NCI-H128 (cell line): ENCODE measurements at regions not wholly inside any gene's neighbourhood (a gene's known extent, or its start where the extent isn't known, plus 50 kb on each side); places are given as distances from the start of the nearest gene placed in this dataset.
A peak's percentile ranks its signal among the peaks of the same experiment; 100 is the strongest.

Experiments used
- DNase-seq: peaks from one replicate; lab custom pipeline; 2025; ENCODE audit not compliant: unreplicated experiment; lab: John Stamatoyannopoulos, UW

GRCh38 chr1:81498471-81499462 lies 302.0 kb upstream of the ADGRL2 start:
- DNase-seq: peak; percentile 35

DNA sequence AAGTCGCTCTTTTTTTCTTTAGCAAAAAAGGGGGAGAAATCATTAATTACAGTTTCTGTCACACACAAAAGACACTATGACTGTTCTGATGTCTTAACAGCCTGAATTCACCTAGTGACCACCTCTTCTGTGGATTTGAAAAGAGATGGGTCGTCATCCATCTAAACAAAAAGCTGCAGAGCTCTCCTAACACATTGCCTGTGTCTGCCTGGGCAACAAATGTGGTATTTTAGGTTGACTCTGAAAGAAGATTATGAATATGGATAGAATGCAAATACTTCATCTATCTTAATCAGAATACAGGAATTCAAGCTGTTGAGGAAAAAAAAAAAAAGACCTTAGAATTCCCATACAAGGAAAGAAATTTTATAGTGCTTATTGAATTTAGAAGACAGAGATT lies 304.4 kb upstream of the ADGRL2 start:
- DNase-seq: no peak

GRCh38 chr1:81493102-81493869 lies 307.4 kb upstream of the ADGRL2 start:
- no peak for DNase-seq

DNA sequence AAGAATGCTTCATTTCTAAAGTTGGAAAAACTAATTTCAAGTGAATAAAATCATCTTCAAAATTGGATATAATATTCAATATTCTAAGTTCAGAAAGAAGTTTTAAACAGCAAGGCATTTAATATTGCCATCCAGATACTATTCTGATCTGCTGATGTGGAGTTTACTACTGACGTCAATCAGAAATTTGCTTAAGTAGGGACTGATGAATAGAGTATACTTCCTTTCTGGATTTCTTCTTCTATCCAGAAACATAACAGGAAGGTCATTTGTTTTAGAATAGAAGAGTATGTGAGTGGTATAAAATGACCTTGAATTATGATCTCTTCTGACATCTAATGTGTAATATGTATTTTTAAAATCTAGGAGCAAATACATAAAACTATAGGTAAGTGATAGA lies 308.1 kb upstream of the ADGRL2 start:
- DNase-seq: no peak

- DNase-seq: no peak
Observed at GRCh38 chr1:81490614-81491013, 310.1 kb upstream of the ADGRL2 start.

DNA sequence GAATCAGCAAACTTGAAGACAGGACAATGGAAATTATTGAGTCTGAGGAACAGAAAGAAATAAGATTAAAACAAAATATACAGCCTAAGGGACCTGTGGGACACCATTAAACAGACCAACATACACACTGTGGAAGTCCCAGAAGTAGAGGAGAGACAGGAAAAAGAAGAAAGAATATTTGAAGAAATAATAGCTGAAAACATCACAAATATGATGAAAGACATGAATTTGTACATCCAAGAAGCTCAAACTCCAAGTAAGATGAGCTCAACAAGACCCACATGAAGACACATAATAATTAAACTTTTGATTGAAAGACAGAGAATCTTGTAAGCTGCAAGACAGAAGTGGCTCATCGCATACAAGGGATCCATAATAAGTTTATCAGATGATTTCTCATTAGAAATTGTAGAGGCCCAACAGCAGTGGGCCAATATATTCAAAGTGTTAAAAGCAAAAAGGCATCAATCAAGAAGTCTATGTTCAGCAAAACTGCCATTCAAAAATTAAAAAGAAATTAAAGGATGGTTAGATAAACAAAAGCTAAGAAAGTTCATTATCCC lies 311.3 kb upstream of the ADGRL2 start:
- DNase-seq: no peak

DNA sequence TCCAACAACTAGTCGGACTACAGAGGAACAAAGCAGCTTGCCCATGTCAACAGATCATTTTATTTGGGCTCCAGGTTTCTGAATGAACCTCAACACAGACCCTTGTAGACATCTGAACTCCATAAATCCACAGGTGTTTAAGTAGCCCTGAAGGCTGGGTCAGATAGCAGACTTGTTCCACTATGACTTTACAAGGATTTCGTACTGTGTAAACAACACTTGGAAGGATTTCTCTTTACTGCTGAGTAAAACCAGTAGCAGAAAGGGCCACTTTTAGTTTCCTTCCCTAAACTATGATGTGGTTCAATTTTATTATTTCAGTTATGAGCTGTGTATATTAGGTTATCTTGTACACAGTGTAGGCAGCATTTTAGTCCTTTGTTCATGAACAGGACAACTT lies 316.4 kb upstream of the ADGRL2 start:
- DNase-seq: no peak

GRCh38 chr1:81478219-81478618 lies 322.5 kb upstream of the ADGRL2 start:
- DNase-seq: no peak

GRCh38 chr1:81477710-81478109 lies 323.0 kb upstream of the ADGRL2 start:
- no peak for DNase-seq

GRCh38 chr1:81472387-81472786 lies 328.3 kb upstream of the ADGRL2 start:
- no peak for DNase-seq

GRCh38 chr1:81471255-81471654 lies 329.5 kb upstream of the ADGRL2 start:
- DNase-seq: no peak

DNA sequence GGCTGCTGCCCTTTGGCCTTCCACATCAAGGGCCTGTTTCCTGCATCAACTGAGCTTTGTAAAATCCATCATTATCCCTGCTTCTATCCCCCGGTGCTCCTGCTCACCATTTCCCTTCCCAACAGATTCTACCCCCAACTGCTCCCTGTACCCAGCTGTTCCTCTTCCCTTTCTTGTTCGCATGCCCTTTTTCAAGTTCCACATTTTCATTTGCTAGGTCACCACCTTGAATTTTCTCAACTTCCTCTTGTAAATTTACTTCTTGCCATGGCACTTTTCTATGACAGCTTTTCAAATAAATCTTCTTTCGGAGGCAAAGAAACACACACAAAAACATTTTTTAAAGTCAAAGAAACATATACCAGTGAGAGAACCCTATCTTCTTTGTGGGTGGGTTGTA lies 330.5 kb upstream of the ADGRL2 start:
- no peak for DNase-seq

GRCh38 chr1:81467383-81467782 lies 333.4 kb upstream of the ADGRL2 start:
- no peak for DNase-seq

DNA sequence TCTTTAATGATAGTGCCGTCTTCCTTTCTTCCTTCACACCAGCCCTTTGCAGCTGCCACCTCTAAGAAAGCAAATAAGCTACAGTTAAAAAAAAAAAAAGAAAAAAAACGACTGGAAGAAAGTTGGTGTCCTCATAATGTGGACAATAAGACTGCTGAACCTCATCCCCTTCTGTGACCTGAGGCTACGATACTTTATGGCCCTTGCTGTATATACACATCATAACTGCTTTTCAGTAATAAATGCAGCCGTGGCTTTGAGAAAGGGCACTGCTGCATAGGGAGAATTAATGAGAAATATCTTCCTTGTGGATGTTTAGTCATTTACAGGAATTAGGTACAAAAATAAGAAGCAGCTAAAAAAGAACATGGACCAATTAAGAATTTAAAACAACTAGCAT lies 333.8 kb upstream of the ADGRL2 start:
- DNase-seq: no peak

DNA sequence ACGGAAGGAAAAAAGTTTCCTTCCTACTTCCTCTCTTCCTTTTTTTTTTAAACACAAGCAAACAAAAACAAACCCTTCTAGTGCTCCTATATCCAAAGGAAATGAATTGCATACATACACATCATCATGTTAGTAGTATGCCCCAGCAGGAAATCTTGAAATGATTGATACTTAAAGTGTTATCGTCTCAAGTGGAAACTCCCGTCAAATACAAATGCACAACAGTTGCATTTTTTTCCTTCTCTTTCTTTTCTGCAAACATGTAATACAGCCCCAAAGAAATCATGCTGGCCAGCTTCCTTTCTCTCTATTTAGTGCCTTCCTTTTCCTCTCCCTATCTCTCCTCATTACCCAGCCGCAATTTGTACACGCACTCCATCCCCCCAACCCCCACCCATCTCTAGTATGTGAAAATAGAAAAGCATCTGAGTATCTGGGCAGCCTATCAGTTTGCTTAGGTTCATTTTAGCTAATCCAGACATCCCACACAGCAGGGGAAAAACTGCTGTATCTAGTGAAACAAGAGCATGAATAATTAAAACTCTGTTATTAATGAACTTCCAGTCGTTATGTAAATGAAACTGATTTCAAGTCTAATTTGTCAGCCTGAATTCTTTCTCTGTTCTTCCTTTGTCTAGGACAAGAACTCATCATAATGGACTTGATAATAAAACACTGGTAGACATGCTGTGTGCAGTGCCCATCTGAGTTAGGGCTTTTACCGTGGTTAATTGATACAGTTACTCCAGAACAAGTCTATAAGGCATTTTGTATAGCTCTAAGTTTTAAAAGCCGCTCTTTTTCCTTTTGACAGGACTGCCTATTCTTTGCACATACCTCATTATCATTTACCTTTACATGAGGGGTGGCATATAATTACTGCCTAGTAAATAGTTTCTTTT lies 336.5 kb upstream of the ADGRL2 start:
- DNase-seq: no peak

GRCh38 chr1:81459043-81459442 lies 341.7 kb upstream of the ADGRL2 start:
- no peak for DNase-seq

DNA sequence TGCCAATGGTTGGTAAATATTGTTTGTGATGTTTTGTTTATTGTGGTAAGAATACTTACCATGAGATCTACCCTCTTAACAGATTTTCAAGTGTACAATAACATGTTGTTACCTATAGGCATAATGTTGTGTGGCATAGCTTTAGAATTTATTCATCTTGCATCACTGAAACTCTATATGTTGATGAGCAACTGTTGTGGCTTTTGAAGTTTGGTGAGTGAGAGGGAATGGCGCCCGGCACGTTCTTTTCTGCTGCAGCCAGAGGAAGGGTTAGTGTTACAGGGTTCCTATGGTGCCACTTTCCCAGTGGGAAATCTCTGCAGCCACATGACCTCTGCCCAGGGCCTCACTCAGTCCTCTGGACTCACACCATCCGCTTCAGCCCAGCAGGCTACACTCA lies 342.5 kb upstream of the ADGRL2 start:
- DNase-seq: no peak

- no peak for DNase-seq
Observed at GRCh38 chr1:81455481-81455880, 345.3 kb upstream of the ADGRL2 start.

DNA sequence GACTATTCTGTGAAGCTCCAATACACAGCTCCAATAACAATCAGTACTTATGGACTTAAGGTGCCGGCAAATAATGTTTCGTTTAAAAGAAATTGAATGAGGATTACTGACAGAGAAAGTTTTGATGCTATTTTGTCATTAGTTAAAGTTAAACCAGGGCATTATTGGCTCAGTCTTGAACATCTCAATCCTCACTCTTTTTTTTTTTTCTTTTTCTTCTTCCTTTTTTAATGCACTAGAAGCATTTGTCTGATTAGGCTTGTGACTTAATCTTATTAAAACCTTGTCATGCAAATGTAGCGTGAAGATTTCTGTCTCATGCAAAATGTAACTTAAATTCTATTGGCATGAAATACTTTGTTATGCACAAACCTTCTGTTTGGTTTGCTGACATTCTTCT lies 346.8 kb upstream of the ADGRL2 start:
- DNase-seq: no peak

DNA sequence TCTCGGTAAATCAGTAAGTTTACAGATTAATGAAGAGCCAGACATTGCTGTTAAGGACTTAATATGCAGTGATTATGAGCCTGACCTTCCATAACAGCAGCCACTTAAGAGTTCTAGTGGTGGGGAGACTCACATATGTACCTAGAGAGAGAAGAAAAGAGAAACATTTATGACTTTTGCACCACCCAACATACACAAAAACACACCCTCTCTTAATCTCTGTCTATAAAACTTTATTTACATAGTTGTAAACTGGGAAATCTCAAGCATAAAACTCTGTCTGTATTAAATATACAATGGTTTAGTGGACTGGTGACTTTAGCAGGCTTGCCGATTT lies 347.4 kb upstream of the ADGRL2 start:
- no peak for DNase-seq
